HG02571 (cell line): ENCODE measurements at regions not wholly inside any gene's neighbourhood (a gene's known extent, or its start where the extent isn't known, plus 50 kb on each side); places are given as distances from the start of the nearest gene placed in this dataset.

ENCODE experiments used
- ATAC-seq: cut with Tn5 transposase; IDR thresholded peaks from one replicate; pipeline ENCODE4 v1.9.1; 2021; ENCODE audit warnings: mild to moderate bottlenecking, moderate library complexity; ENCODE audit not compliant: unreplicated experiment

- ATAC-seq, result no peak
Observed at GRCh38 chr4:152100379-152101201, 339.8 kb upstream of the GATB start.

GRCh38 chr4:152099981-152100378 is 339.2 kb upstream of the GATB start:
- no peak for ATAC-seq

- no peak for ATAC-seq
Observed at GRCh38 chr4:152099555-152099954, 338.7 kb upstream of the GATB start.

- no peak for ATAC-seq
Observed at GRCh38 chr4:152099061-152099425, 338.2 kb upstream of the GATB start.

GRCh38 chr4:152098365-152099060 is 337.7 kb upstream of the GATB start:
- ATAC-seq, result no peak

GRCh38 chr4:152097371-152097770 is 336.6 kb upstream of the GATB start:
- no peak for ATAC-seq

- ATAC-seq, result no peak
Observed at GRCh38 chr4:152095701-152096070, 334.9 kb upstream of the GATB start.

- ATAC-seq, result no peak
Observed at GRCh38 chr4:152094970-152095700, 334.3 kb upstream of the GATB start.

- no peak for ATAC-seq
Observed at GRCh38 chr4:152091405-152091804, 330.6 kb upstream of the GATB start.

GRCh38 chr4:152090543-152090942 is 329.7 kb upstream of the GATB start:
- ATAC-seq, result no peak

- no peak for ATAC-seq
Observed at GRCh38 chr4:152089584-152089983, 328.8 kb upstream of the GATB start.

GRCh38 chr4:152087335-152087734 is 326.5 kb upstream of the GATB start:
- ATAC-seq, result no peak

GRCh38 chr4:152085657-152086056 is 324.9 kb upstream of the GATB start:
- no peak for ATAC-seq

GRCh38 chr4:152083338-152083737 is 322.5 kb upstream of the GATB start:
- ATAC-seq, result no peak

GRCh38 chr4:152081024-152081423 is 320.2 kb upstream of the GATB start:
- no peak for ATAC-seq

GRCh38 chr4:152079543-152080293 is 318.9 kb upstream of the GATB start:
- no peak for ATAC-seq

GRCh38 chr4:152079079-152079478 is 318.3 kb upstream of the GATB start:
- ATAC-seq, result no peak

- ATAC-seq, result no peak
Observed at GRCh38 chr4:152077582-152077981, 316.8 kb upstream of the GATB start.

GRCh38 chr4:152075253-152075928 is 314.6 kb upstream of the GATB start:
- no peak for ATAC-seq

GRCh38 chr4:152074573-152074972 is 313.8 kb upstream of the GATB start:
- ATAC-seq, result no peak

GRCh38 chr4:152074088-152074437 is 313.3 kb upstream of the GATB start:
- no peak for ATAC-seq
